GM21786 (cell line): ENCODE measurements at regions not wholly inside any gene's neighbourhood (a gene's known extent, or its start where the extent isn't known, plus 50 kb on each side); places are given as distances from the start of the nearest gene placed in this dataset.

Source experiments
- ATAC-seq: cut with Tn5 transposase; IDR thresholded peaks from one replicate; pipeline ENCODE4 v1.9.1; 2021; ENCODE audit not compliant: unreplicated experiment

- no peak for ATAC-seq
Measured at GRCh38 chr17:27991462-27991993, 50.9 kb upstream of the NLK start.
